ENCODE measurements at regions not wholly inside any gene's neighbourhood (a gene's known extent, or its start where the extent isn't known, plus 50 kb on each side); places are given as distances from the start of the nearest gene placed in this dataset.
A peak's percentile ranks its signal among the peaks of the same experiment; 100 is the strongest.

- no peak for TF ChIP-seq CTCF (conservative IDR thresholded peaks at IDR 0.05; ENCODE audit: control insufficient read depth, insufficient read depth, low read depth, low read length)
- H3K4me3 ChIP-seq (ENCODE audit: control insufficient read depth, low read depth, low read length): no peak overlapping the region
- DNase-seq (ENCODE audit: low read depth): no peak
Measured at GRCh38 chr5:165351342-165351741, 1845.9 kb downstream of the MAT2B start.

GRCh38 chr5:165360366-165360765, 1854.9 kb downstream of the MAT2B start:
- no peak for DNase-seq (ENCODE audit: low read depth)
- no peak for TF ChIP-seq CTCF (conservative IDR thresholded peaks at IDR 0.05; ENCODE audit: control insufficient read depth, insufficient read depth, low read depth, low read length)

GRCh38 chr5:165360784-165361542, 1855.5 kb downstream of the MAT2B start:
- TF ChIP-seq CTCF (conservative IDR thresholded peaks at IDR 0.05; ENCODE audit: control insufficient read depth, insufficient read depth, low read depth, low read length): no peak
- DNase-seq (ENCODE audit: low read depth): no peak
- no peak overlapping the region for H3K4me3 ChIP-seq (ENCODE audit: control insufficient read depth, low read depth, low read length)

More at GRCh38 chr5:165360366-165360765, 1854.9 kb downstream of the MAT2B start:
- H3K4me3 ChIP-seq (ENCODE audit: control insufficient read depth, low read depth, low read length): no peak overlapping the region

- no peak for TF ChIP-seq CTCF (conservative IDR thresholded peaks at IDR 0.05; ENCODE audit: control insufficient read depth, insufficient read depth, low read depth, low read length)
- H3K4me3 ChIP-seq (ENCODE audit: control insufficient read depth, low read depth, low read length): no peak overlapping the region
Measured at GRCh38 chr5:165370233-165370632, 1864.8 kb downstream of the MAT2B start.

GRCh38 chr5:165370794-165371193, 1865.4 kb downstream of the MAT2B start:
- no peak for TF ChIP-seq CTCF (conservative IDR thresholded peaks at IDR 0.05; ENCODE audit: control insufficient read depth, insufficient read depth, low read depth, low read length)
- DNase-seq (ENCODE audit: low read depth): peak; percentile 36
- no peak overlapping the region for H3K4me3 ChIP-seq (ENCODE audit: control insufficient read depth, low read depth, low read length)

More at GRCh38 chr5:165370233-165370632, 1864.8 kb downstream of the MAT2B start:
- DNase-seq (ENCODE audit: low read depth): no peak

GRCh38 chr5:165375201-165375600, 1869.8 kb downstream of the MAT2B start:
- no peak overlapping the region for H3K4me3 ChIP-seq (ENCODE audit: control insufficient read depth, low read depth, low read length)
- no peak for TF ChIP-seq CTCF (conservative IDR thresholded peaks at IDR 0.05; ENCODE audit: control insufficient read depth, insufficient read depth, low read depth, low read length)
- no peak for DNase-seq (ENCODE audit: low read depth)
